ENCODE measurements at regions not wholly inside any gene's neighbourhood (a gene's known extent, or its start where the extent isn't known, plus 50 kb on each side); places are given as distances from the start of the nearest gene placed in this dataset.

DNA sequence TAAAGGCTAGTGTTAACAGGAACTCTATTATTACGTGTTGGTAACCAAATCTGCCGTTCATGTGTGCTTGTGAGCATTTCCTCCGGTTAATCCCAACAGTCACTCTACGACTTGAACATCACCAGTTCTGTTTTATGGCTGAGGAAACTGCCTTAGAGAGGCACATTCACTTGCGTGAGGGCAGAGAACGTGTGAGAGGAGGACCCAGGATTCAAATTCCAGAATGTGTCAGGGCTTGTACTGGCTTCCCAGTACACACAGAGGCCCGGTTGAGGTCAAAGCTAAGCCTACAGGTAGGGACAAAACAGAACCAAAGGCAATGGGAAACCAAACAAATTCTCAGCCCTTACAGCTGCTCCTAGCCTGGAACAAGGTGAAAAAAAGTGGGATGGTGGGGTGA is 66.9 kb upstream of the TENM4 start (continued):
- no peak for TF ChIP-seq SIN3A (conservative IDR thresholded peaks at IDR 0.05 in 1 of 2, IDR thresholded peaks at IDR 0.05 in 1 of 2; ENCODE audit: low read depth in 1 of 2, low read length in 2 of 2)

Data from H1 (cell line).